HG03565 (cell line): ENCODE measurements at regions not wholly inside any gene's neighbourhood (a gene's known extent, or its start where the extent isn't known, plus 50 kb on each side); places are given as distances from the start of the nearest gene placed in this dataset.

Experiments
- ATAC-seq: cut with Tn5 transposase; IDR thresholded peaks from one replicate; pipeline ENCODE4 v1.9.1; 2021; ENCODE audit warnings: mild to moderate bottlenecking, moderate library complexity; ENCODE audit not compliant: unreplicated experiment

GRCh38 chr9:28287455-28287854 lies 714.2 kb upstream of the C9orf72 start:
- no peak for ATAC-seq

- no peak for ATAC-seq
These were observed 716.5 kb upstream of the C9orf72 start for GRCh38 chr9:28289746-28290145.

GRCh38 chr9:28293369-28294090 lies 720.2 kb upstream of the C9orf72 start:
- ATAC-seq = no peak

DNA sequence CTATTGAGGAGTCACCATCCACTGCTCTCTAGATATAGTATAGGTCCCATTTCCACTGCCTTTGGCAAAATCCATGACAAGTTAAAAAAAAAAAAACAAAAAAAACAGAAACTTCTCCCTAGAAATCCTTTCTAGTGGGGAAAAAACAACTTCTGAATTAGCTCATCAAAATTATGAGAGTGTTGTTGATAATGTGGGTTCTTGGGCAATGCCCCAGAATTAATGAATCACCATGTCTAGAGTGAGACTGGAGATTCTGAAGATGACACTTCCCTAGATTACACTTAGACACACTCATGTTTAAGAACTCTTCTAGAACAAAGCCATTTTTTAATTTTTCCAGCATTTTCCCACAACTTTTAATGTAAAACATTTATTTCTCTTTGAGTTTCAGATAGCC lies 728.0 kb upstream of the C9orf72 start:
- no peak for ATAC-seq

DNA sequence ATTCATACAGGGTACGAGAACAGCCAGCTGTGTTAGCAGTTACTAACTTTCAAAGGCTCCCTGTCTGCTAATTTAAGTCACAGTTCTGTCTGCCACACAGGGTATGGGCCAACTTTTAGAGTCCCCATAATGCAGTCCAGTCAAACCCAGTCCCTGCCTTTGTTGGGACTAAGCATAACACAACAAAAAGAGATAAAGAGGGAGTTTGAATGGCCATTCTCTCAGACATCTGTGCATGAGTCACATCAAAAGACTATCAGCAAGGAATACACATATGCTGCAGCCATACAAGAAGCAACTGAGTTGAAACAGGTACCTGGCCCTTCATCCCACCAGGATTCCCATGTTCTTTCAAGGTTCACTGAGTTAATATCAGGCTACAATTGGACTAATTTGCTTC lies 744.5 kb upstream of the C9orf72 start:
- ATAC-seq = no peak

DNA sequence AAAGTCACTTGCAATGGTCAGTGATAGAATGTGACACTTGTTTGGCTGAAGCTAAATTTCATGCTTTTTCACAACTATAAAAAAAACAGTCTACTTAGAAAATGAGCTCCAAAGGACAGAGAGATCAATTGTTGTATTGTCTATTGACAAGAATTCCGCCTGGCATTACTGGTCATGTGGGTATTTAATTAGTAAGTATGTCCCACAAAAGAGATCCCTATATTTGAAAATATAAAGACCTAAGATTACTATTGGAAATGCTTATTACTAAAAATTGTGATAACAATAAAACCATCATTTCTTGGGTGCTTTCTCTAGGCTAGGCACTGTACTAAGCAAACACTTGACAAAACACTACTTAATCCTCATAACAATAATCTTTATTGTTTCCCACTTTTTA lies 745.2 kb upstream of the C9orf72 start:
- no peak for ATAC-seq

GRCh38 chr9:28319981-28320380 lies 746.7 kb upstream of the C9orf72 start:
- ATAC-seq = no peak

GRCh38 chr9:28320616-28321015 lies 747.3 kb upstream of the C9orf72 start:
- ATAC-seq = no peak

- no peak for ATAC-seq
These were observed 756.0 kb upstream of the C9orf72 start for GRCh38 chr9:28329323-28329722.

DNA sequence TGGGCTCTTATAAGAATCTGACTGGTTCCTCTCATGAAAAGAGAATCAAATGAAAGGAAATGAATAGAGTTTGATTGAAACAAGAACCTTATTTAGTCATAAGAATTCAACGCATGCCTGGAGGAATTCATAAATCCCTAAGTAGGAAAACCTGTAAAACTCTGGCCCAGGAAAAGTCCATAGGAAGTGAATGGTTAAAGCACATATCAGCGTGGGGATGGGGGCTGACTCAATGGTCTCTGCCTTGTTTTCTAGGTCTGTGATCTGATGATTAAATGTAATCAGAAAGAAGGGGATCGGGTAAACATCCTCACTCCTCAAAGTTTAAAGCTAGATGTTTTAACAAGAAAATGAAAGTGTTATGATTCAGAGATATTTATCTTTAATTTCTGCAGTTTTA lies 759.4 kb upstream of the C9orf72 start:
- ATAC-seq = no peak

DNA sequence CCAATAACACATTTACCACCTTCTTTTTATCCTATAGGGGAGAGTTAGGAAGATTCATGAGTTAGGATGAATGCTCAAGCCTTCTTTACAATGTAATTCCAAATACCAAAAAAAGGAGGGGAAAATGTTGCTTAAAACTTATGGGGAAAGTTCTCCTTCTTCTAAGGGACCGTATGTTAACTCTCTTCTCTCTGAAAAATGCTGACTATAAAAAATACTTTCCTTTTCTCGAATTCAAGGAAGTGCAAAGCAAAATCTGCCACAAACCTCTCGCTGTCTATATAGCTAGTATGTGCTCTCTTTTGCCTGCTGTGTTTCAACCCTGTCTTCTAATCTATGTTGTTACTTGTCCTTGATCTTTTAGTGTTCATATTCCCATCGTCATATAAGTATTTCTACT lies 768.6 kb upstream of the C9orf72 start:
- no peak for ATAC-seq

DNA sequence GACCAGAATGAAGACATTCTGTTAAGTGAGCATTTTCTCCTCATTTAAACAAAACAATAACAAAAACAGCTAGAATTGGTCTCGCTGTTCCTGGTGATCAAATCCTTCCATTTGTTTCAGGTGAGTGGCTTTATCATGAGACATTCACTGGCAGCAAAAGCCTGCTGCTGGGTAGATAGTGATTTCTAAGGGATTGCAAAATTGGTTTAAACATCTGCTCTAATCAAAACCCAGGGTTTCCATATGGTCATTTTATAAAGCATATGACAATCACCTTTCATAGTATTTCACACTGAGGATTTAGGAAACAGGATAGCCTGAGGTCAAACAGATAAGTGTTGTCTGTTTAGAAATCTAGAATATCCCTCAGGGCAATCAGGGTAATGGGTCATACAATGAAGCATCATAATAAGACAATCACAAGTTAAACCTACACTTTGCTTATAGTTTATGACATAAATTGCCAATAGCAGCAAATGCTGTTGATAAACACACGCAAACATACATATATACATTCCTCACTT lies 769.6 kb upstream of the C9orf72 start:
- ATAC-seq = no peak

DNA sequence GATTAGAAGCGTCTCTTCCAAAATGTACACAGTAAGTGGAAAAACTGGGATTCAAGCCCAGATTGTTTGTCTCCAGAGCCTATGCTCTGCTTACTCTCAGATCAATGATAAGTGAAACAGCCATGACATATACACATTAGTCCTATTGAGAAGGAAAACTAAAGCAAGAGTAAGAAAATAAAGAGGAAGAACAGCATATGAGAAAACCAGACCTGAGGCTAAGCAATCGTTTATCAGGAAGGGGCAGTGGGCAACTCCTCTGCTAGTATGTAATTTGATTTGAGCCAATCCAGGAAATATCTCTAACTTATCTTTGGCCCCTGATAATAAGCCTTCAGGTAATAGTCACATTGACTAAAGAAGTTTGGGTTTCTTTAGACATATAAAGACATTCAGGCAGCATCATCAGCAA lies 789.9 kb upstream of the C9orf72 start:
- ATAC-seq = no peak

- no peak for ATAC-seq
These were observed 791.8 kb upstream of the C9orf72 start for GRCh38 chr9:28365020-28365640.

DNA sequence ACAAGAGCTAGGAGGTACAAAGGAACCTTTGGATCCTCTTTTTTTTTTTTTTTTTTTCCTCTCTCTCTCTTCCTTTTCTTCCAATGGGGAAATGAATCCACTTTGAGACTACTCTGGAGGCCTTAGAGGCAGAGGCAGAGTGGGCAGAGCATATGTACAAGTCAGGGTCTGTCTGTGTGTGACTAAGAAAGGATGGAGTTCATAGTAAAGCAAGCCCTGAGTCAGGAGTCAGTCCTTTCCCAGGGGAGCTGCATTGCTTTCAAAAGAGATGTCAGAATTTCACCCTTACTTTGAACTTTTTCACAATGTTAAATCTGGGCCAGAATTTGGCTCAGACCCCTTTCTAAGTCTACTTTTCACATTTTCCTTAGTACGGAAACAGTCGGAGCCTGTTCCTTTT lies 792.4 kb upstream of the C9orf72 start:
- no peak for ATAC-seq

- no peak for ATAC-seq
These were observed 805.0 kb upstream of the C9orf72 start for GRCh38 chr9:28378231-28378630.

GRCh38 chr9:28379082-28379481 lies 805.8 kb upstream of the C9orf72 start:
- ATAC-seq = no peak

GRCh38 chr9:28389411-28389810 lies 816.1 kb upstream of the C9orf72 start:
- no peak for ATAC-seq

GRCh38 chr9:28394774-28395173 lies 821.5 kb upstream of the C9orf72 start:
- ATAC-seq = no peak

DNA sequence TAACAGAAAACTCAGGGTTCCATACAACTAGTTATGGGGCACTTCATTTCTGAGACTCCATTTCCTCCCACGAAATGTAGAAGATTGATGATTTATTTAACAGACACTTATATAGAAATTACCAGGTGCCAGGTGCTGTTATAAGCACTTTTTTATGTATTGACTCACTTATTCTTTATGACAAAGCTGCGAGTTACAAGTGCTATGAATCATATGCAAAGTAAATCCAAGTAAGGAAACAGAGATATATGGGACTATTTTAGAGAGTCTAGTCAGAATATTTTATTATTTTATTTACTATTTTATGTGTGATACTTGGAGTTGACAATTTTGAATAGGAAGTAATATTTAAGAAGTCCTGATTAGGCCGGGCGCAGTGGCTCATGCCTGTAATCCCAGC lies 822.8 kb upstream of the C9orf72 start:
- no peak for ATAC-seq

- ATAC-seq = no peak
These were observed 834.1 kb upstream of the C9orf72 start for GRCh38 chr9:28407351-28407750.

GRCh38 chr9:28409919-28410318 lies 836.6 kb upstream of the C9orf72 start:
- ATAC-seq = no peak

DNA sequence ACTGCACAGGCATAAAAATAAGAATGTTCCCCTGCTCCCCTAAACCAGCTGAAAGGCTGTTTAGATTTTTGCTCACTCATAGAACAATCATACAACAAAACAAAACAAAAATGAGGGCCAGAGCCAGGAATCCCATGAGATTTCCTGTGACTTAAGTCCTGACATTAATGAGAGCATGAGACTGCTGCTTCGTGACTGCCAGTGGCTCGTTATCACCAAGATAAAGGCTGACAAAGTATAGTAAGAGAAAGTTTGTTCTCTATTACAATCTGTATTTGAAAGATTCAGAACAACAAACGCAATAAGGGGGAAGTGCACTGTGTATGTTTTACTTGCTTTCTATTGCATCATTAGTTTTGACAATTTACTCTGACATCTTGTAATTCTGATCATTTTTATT lies 837.1 kb upstream of the C9orf72 start:
- no peak for ATAC-seq
